ENCODE measurements at regions not wholly inside any gene's neighbourhood (a gene's known extent, or its start where the extent isn't known, plus 50 kb on each side); places are given as distances from the start of the nearest gene placed in this dataset.

DNA sequence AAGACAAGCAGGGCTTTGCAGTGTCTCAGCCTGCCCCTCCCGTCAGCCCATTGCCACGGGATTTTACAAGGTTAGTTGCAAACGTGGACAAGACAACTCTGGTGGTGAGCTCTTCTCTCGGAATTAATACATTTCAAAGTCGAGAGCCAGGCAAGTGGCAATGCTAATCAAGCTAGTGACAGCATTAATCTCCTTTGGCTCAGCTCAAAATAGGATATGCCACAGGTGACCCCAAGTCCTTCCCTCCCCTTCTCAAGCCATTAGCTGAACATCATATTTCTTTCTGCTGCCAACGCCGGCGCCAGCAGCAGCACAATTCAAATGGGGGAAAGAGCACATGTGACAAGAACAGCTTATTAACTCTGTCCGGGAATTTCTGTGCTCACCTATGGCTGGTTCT lies 190.1 kb downstream of the ATPSCKMT start:
- intact Hi-C loops (cut with micrococcal nuclease) = no loop called here
- H3K27me3 Mint-ChIP-seq = no peaks in the 10 kb centered on the region
- POLR2A ChIA-PET = no interaction called here

DNA sequence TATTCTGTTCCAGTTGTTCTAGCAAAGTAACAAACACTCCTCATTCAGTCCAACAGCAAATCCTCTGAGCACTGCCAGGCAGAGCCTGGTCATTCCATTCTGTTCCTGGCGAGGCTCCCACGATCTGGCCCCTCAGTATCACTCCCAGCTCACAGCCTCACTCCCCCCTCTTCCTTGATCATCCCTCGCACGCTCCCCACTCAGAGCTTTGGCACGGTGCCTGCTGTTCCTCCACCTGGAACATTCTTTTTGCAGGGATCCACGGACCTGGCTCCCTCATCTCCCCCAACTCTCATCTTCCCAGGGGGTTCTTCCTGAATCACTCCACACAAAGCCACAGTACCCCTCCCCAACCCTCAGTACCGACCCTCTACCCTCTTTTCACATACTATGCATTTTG lies 192.3 kb downstream of the ATPSCKMT start:
- peaks cover 7% of the 10 kb centered on the region for H3K9me3 Mint-ChIP-seq

More for the DNA sequence above, 190.1 kb downstream of the ATPSCKMT start:
- no peaks in the 10 kb centered on the region for H3K9me3 Mint-ChIP-seq
- DNase-seq = no peak
- H3K4me1 Mint-ChIP-seq (ENCODE audit: low read depth) = no peaks in the 10 kb centered on the region
- H3K4me3 Mint-ChIP-seq = no peak overlapping the region
- CTCF ChIA-PET = no interaction called here
- no peak overlapping the region for H3K27ac Mint-ChIP-seq
- no peaks in the 10 kb centered on the region for H3K36me3 Mint-ChIP-seq

GRCh38 chr5:10056228-10056760 lies 193.4 kb downstream of the ATPSCKMT start:
- no peak for DNase-seq
- peaks cover 16% of the 10 kb centered on the region for H3K9me3 Mint-ChIP-seq
- POLR2A ChIA-PET = no interaction called here
- no peak overlapping the region for H3K4me3 Mint-ChIP-seq
- CTCF ChIA-PET = no interaction called here
- H3K4me1 Mint-ChIP-seq (ENCODE audit: low read depth) = no peaks in the 10 kb centered on the region
- H3K36me3 Mint-ChIP-seq = peaks cover under 1% of the 10 kb centered on the region
- no peaks in the 10 kb centered on the region for H3K27me3 Mint-ChIP-seq
- intact Hi-C loops (cut with micrococcal nuclease) = no loop called here
- no peak overlapping the region for H3K27ac Mint-ChIP-seq

More for the DNA sequence above, 192.3 kb downstream of the ATPSCKMT start:
- no peak for DNase-seq
- Mint-ChIP-seq H3K27ac (no peak overlapping the region), H3K4me3 (no peak overlapping the region), H3K4me1 (ENCODE audit: low read depth) (no peaks in the 10 kb centered on the region), H3K27me3 (no peaks in the 10 kb centered on the region), H3K36me3 (no peaks in the 10 kb centered on the region)
- CTCF ChIA-PET = no interaction called here
- POLR2A ChIA-PET = no interaction called here
- intact Hi-C loops (cut with micrococcal nuclease) = no loop called here

- no peak for DNase-seq
- H3K4me1 Mint-ChIP-seq (ENCODE audit: low read depth) = no peaks in the 10 kb centered on the region
- peaks cover 5% of the 10 kb centered on the region for H3K36me3 Mint-ChIP-seq
- H3K4me3 Mint-ChIP-seq = no peak overlapping the region
- ChIA-PET CTCF (no interaction called here), POLR2A (no interaction called here)
- intact Hi-C loops (cut with micrococcal nuclease) = no loop called here
- H3K9me3 Mint-ChIP-seq = peaks cover 31% of the 10 kb centered on the region
- H3K27ac Mint-ChIP-seq = no peak overlapping the region
- no peaks in the 10 kb centered on the region for H3K27me3 Mint-ChIP-seq
Measured at GRCh38 chr5:10049858-10050455, 199.7 kb downstream of the ATPSCKMT start.

- Mint-ChIP-seq H3K9me3 (peaks cover 17% of the 10 kb centered on the region), H3K27ac (no peak overlapping the region), H3K4me3 (no peak overlapping the region), H3K27me3 (no peaks in the 10 kb centered on the region), H3K36me3 (peaks cover 5% of the 10 kb centered on the region), H3K4me1 (ENCODE audit: low read depth) (no peaks in the 10 kb centered on the region)
- intact Hi-C loops (cut with micrococcal nuclease) = no loop called here
- ChIA-PET POLR2A (no interaction called here), CTCF (no interaction called here)
- no peak for DNase-seq
Measured at GRCh38 chr5:10046676-10047075, 203.0 kb downstream of the ATPSCKMT start.

- Mint-ChIP-seq H3K4me3 (no peak overlapping the region), H3K9me3 (peaks cover 7% of the 10 kb centered on the region), H3K36me3 (no peaks in the 10 kb centered on the region), H3K4me1 (ENCODE audit: low read depth) (no peaks in the 10 kb centered on the region), H3K27me3 (no peaks in the 10 kb centered on the region), H3K27ac (no peak overlapping the region)
- ChIA-PET POLR2A (no interaction called here), CTCF (no interaction called here)
- no peak for DNase-seq
- intact Hi-C loops (cut with micrococcal nuclease) = no loop called here
Measured at GRCh38 chr5:10045376-10045775, 204.3 kb downstream of the ATPSCKMT start.

DNA sequence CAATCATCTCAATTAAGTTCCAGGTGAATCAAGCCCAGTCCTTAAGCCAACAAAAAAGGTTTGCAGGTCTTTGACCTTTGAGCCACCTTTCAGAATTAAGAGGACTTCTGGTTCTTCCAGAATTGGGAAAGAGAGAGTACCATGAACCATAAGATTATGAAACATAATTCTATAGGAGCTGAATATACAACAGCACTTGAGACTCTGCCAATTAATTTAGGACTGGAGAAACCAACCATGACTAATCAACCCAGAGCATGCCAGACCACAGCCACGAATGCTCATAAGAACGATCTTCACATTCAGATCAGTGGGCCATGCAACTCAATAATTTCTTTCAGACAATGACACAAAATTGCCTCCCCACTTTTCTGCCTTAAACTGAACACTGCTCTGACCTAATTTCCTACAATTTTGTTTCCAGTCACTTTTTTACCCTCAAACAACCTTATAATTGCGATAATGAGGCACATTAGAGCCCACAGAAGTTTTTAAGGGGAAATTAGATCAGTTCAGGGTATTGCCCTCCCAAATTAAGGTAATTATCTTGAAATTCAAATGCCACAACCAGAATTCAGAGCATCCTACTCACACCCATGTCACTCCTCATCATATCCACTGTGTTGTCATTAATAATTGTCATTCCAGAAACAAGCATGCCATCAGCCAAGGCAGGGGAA lies 213.4 kb downstream of the ATPSCKMT start:
- Mint-ChIP-seq H3K27me3 (no peaks in the 10 kb centered on the region), H3K27ac (no peak overlapping the region), H3K36me3 (no peaks in the 10 kb centered on the region), H3K4me1 (ENCODE audit: low read depth) (no peaks in the 10 kb centered on the region), H3K9me3 (no peaks in the 10 kb centered on the region), H3K4me3 (no peak overlapping the region)
- ChIA-PET POLR2A (no interaction called here), CTCF (no interaction called here)
- DNase-seq = no peak
- intact Hi-C loops (cut with micrococcal nuclease) = no loop called here

GRCh38 chr5:10034001-10034400 lies 215.7 kb downstream of the ATPSCKMT start:
- no peaks in the 10 kb centered on the region for H3K9me3 Mint-ChIP-seq
- H3K27me3 Mint-ChIP-seq = no peaks in the 10 kb centered on the region
- H3K4me1 Mint-ChIP-seq (ENCODE audit: low read depth) = no peaks in the 10 kb centered on the region
- H3K4me3 Mint-ChIP-seq = no peak overlapping the region
- POLR2A ChIA-PET = no interaction called here
- intact Hi-C loops (cut with micrococcal nuclease) = no loop called here
- no peak overlapping the region for H3K27ac Mint-ChIP-seq
- CTCF ChIA-PET = no interaction called here
- no peak for DNase-seq
- H3K36me3 Mint-ChIP-seq = no peaks in the 10 kb centered on the region

- H3K4me3 Mint-ChIP-seq = no peak overlapping the region
- H3K27ac Mint-ChIP-seq = no peak overlapping the region
- no peaks in the 10 kb centered on the region for H3K36me3 Mint-ChIP-seq
- intact Hi-C loops (cut with micrococcal nuclease) = no loop called here
- ChIA-PET CTCF (no interaction called here), POLR2A (no interaction called here)
- peaks cover 4% of the 10 kb centered on the region for H3K9me3 Mint-ChIP-seq
- no peaks in the 10 kb centered on the region for H3K27me3 Mint-ChIP-seq
- no peak for DNase-seq
- no peaks in the 10 kb centered on the region for H3K4me1 Mint-ChIP-seq (ENCODE audit: low read depth)
Measured at GRCh38 chr5:10031817-10032216, 217.9 kb downstream of the ATPSCKMT start.

- no peak for DNase-seq
- no peaks in the 10 kb centered on the region for H3K27me3 Mint-ChIP-seq
- intact Hi-C loops (cut with micrococcal nuclease) = no loop called here
- no peak overlapping the region for H3K4me3 Mint-ChIP-seq
- no peak overlapping the region for H3K27ac Mint-ChIP-seq
- POLR2A ChIA-PET = no interaction called here
- no peaks in the 10 kb centered on the region for H3K36me3 Mint-ChIP-seq
- no peaks in the 10 kb centered on the region for H3K4me1 Mint-ChIP-seq (ENCODE audit: low read depth)
- CTCF ChIA-PET = no interaction called here
- H3K9me3 Mint-ChIP-seq = peaks cover 9% of the 10 kb centered on the region
Measured at GRCh38 chr5:10030219-10030831, 219.4 kb downstream of the ATPSCKMT start.

DNA sequence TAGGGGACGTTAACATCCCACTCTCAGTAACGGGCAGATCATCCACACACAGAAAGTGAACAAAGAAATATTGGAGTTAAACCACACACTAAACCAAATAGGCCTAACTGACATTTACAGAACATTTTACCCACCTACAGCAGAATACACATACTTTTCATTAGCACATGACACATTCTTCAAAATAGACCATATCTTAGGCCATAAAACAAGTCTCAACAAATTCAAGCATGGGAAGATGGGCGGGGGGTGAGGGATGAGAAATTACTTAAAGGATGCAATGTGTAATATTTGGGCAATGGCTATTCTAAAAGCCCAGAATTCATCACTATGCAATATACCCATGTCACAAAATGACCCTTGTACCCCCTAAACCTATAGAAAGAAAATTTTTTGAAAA lies 226.2 kb downstream of the ATPSCKMT start:
- Mint-ChIP-seq H3K27me3 (peaks cover 1% of the 10 kb centered on the region), H3K36me3 (no peaks in the 10 kb centered on the region), H3K4me3 (no peak overlapping the region), H3K4me1 (ENCODE audit: low read depth) (no peaks in the 10 kb centered on the region), H3K9me3 (peaks cover 21% of the 10 kb centered on the region), H3K27ac (no peak overlapping the region)
- ChIA-PET POLR2A (no interaction called here), CTCF (no interaction called here)
- DNase-seq = no peak
- intact Hi-C loops (cut with micrococcal nuclease) = no loop called here

DNA sequence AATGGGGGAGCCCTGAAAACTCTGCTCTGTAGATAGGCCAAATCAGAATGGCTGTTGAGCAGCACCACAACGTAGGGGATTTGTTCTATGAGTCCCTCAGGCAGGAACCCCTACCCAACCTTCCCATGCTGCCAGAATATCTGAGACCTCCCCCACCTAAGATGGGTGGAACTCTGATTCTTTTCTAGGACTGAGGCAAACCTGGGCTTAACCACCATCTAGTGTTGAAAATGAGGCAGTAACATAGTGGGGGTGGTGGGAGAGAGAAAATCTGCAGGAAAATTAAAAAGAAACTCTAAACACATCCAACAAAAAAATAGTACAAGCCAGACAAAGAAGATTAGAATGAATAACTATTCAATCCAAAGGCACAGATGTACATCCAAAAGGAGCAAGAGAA lies 228.4 kb downstream of the ATPSCKMT start:
- CTCF ChIA-PET = no interaction called here
- intact Hi-C loops (cut with micrococcal nuclease) = no loop called here
- H3K36me3 Mint-ChIP-seq = no peaks in the 10 kb centered on the region

DNA sequence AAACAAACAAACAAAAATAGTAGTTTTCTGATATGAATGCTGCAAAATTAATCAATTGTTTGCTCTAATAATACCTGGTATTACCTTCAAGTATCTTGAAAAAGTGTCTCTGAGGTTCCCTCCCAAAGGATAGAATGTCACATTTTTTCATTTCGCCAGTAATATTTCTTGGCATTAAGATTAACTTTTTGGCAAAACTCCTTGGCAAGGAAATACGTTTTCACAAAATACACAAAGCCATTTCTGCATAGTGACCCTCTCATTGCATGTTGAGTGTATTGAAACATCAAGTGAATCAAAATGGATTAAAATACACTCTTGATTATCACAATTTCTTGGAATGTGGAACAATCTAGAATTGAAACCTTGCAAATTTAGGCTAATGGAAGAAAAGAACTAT lies 230.5 kb downstream of the ATPSCKMT start:
- POLR2A ChIA-PET = no interaction called here

More for the DNA sequence above, 228.4 kb downstream of the ATPSCKMT start:
- H3K4me1 Mint-ChIP-seq (ENCODE audit: low read depth) = no peaks in the 10 kb centered on the region
- H3K27ac Mint-ChIP-seq = no peak overlapping the region
- no peak for DNase-seq
- H3K4me3 Mint-ChIP-seq = no peak overlapping the region
- POLR2A ChIA-PET = no interaction called here
- H3K9me3 Mint-ChIP-seq = peaks cover 19% of the 10 kb centered on the region
- H3K27me3 Mint-ChIP-seq = peaks cover 1% of the 10 kb centered on the region

More for the DNA sequence above, 230.5 kb downstream of the ATPSCKMT start:
- Mint-ChIP-seq H3K4me1 (ENCODE audit: low read depth) (no peaks in the 10 kb centered on the region), H3K36me3 (no peaks in the 10 kb centered on the region), H3K9me3 (peaks cover 14% of the 10 kb centered on the region), H3K4me3 (no peak overlapping the region), H3K27ac (no peak overlapping the region), H3K27me3 (peaks cover 3% of the 10 kb centered on the region)
- DNase-seq = no peak
- CTCF ChIA-PET = no interaction called here
- intact Hi-C loops (cut with micrococcal nuclease) = no loop called here
